ENCODE measurements at regions not wholly inside any gene's neighbourhood (a gene's known extent, or its start where the extent isn't known, plus 50 kb on each side); places are given as distances from the start of the nearest gene placed in this dataset.

- TF ChIP-seq, protein P1, sequence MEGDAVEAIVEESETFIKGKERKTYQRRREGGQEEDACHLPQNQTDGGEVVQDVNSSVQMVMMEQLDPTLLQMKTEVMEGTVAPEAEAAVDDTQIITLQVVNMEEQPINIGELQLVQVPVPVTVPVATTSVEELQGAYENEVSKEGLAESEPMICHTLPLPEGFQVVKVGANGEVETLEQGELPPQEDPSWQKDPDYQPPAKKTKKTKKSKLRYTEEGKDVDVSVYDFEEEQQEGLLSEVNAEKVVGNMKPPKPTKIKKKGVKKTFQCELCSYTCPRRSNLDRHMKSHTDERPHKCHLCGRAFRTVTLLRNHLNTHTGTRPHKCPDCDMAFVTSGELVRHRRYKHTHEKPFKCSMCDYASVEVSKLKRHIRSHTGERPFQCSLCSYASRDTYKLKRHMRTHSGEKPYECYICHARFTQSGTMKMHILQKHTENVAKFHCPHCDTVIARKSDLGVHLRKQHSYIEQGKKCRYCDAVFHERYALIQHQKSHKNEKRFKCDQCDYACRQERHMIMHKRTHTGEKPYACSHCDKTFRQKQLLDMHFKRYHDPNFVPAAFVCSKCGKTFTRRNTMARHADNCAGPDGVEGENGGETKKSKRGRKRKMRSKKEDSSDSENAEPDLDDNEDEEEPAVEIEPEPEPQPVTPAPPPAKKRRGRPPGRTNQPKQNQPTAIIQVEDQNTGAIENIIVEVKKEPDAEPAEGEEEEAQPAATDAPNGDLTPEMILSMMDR (IDR thresholded peaks at IDR 0.05; ENCODE audit: insufficient read depth, low read depth, low read length): no peak
- no peak for TF ChIP-seq EZH2 (IDR thresholded peaks at IDR 0.05; ENCODE audit: insufficient read depth, low read length)
These were observed 182.5 kb downstream of the EDN1 start for GRCh38 chr6:12472601-12473038.

All from astrocyte (in vitro differentiated cells and primary cell).